ENCODE measurements at regions not wholly inside any gene's neighbourhood (a gene's known extent, or its start where the extent isn't known, plus 50 kb on each side); places are given as distances from the start of the nearest gene placed in this dataset.

GRCh38 chr6:40841721-40842120 is 197.3 kb downstream of the UNC5CL start:
- TF ChIP-seq TAF1 (IDR thresholded peaks at IDR 0.05; ENCODE audit: borderline replicate concordance, insufficient read depth, low read length), result no peak
- no peak for TF ChIP-seq SIN3A (IDR thresholded peaks at IDR 0.05; ENCODE audit: borderline replicate concordance, insufficient read depth, low read length)
- no peak for TF ChIP-seq POLR2AphosphoS5 (IDR thresholded peaks at IDR 0.05; ENCODE audit: low read depth, low read length)
- no peak for TF ChIP-seq FOXP2 (optimal IDR thresholded peaks at IDR 0.05; ENCODE audit: borderline replicate concordance, extremely low read depth, extremely low read length, insufficient read depth)
- TF ChIP-seq REST (IDR thresholded peaks at IDR 0.05; ENCODE audit: insufficient read depth in 1 of 2, low read depth in 2 of 2, low read length in 2 of 2), result no peak

- TF ChIP-seq FOXP2 (optimal IDR thresholded peaks at IDR 0.05; ENCODE audit: borderline replicate concordance, extremely low read depth, extremely low read length, insufficient read depth) (no peak), POLR2AphosphoS5 (IDR thresholded peaks at IDR 0.05; ENCODE audit: low read depth, low read length) (no peak), TAF1 (IDR thresholded peaks at IDR 0.05; ENCODE audit: borderline replicate concordance, insufficient read depth, low read length) (no peak), REST (IDR thresholded peaks at IDR 0.05; ENCODE audit: insufficient read depth in 1 of 2, low read depth in 2 of 2, low read length in 2 of 2) (no peak), SIN3A (IDR thresholded peaks at IDR 0.05; ENCODE audit: borderline replicate concordance, insufficient read depth, low read length) (no peak)
Observed at GRCh38 chr6:40832691-40833090, 206.3 kb downstream of the UNC5CL start.

- TF ChIP-seq POLR2AphosphoS5 (IDR thresholded peaks at IDR 0.05; ENCODE audit: low read depth, low read length) (no peak), FOXP2 (optimal IDR thresholded peaks at IDR 0.05; ENCODE audit: borderline replicate concordance, extremely low read depth, extremely low read length, insufficient read depth) (no peak), TAF1 (IDR thresholded peaks at IDR 0.05; ENCODE audit: borderline replicate concordance, insufficient read depth, low read length) (no peak), SIN3A (IDR thresholded peaks at IDR 0.05; ENCODE audit: borderline replicate concordance, insufficient read depth, low read length) (no peak), REST (IDR thresholded peaks at IDR 0.05; ENCODE audit: insufficient read depth in 1 of 2, low read depth in 2 of 2, low read length in 2 of 2) (no peak)
Observed at GRCh38 chr6:40831381-40831780, 207.6 kb downstream of the UNC5CL start.

GRCh38 chr6:40825102-40825501 is 213.9 kb downstream of the UNC5CL start:
- TF ChIP-seq SIN3A (IDR thresholded peaks at IDR 0.05; ENCODE audit: borderline replicate concordance, insufficient read depth, low read length), result no peak

GRCh38 chr6:40822619-40823018 is 216.4 kb downstream of the UNC5CL start:
- TF ChIP-seq SIN3A (IDR thresholded peaks at IDR 0.05; ENCODE audit: borderline replicate concordance, insufficient read depth, low read length) (no peak), POLR2AphosphoS5 (IDR thresholded peaks at IDR 0.05; ENCODE audit: low read depth, low read length) (no peak), TAF1 (IDR thresholded peaks at IDR 0.05; ENCODE audit: borderline replicate concordance, insufficient read depth, low read length) (no peak), REST (IDR thresholded peaks at IDR 0.05; ENCODE audit: insufficient read depth in 1 of 2, low read depth in 2 of 2, low read length in 2 of 2) (no peak), FOXP2 (optimal IDR thresholded peaks at IDR 0.05; ENCODE audit: borderline replicate concordance, extremely low read depth, extremely low read length, insufficient read depth) (no peak)

Data from PFSK-1 (cell line).